Right lobe of liver (tissue), 6 donors: ENCODE measurements at regions not wholly inside any gene's neighbourhood (a gene's known extent, or its start where the extent isn't known, plus 50 kb on each side); places are given as distances from the start of the nearest gene placed in this dataset.

Source experiments
- ATAC-seq, 4 donors: fragments of 200-7000 bp; cut with Tn5 transposase; one replicate each; pipeline ENCODE4 v1.9.1; 2020; ENCODE audit warnings: mild to moderate bottlenecking in 4 of 4, moderate library complexity in 4 of 4
- DNase-seq, 3 donors: peaks; one replicate each; pipeline ENCODE4 v3.0.0-alpha.2; 2020
- H3K27ac ChIP-seq, 3 donors: fragments of 200-600 bp; one replicate each; pipeline ENCODE4 v1.8.0; 2022
- H3K27me3 ChIP-seq, 2 donors: fragments of 200-600 bp; one replicate each; pipeline ENCODE4 v1.8.0; 2022
- H3K36me3 ChIP-seq, 4 donors: fragments of 200-600 bp; sonication (generic) in 1 of 4; one replicate each; pipeline versions ENCODE4 v1.5.1 to v1.8.0; 2017 to 2022; ENCODE audit warnings: control low read depth in 1 of 4
- H3K4me1 ChIP-seq, 4 donors: fragments of 200-600 bp; sonication (generic) in 1 of 4; one replicate each; pipeline versions ENCODE4 v1.5.1 to v1.8.0; 2017 to 2022; ENCODE audit warnings: control low read depth in 1 of 4
- H3K4me3 ChIP-seq, 3 donors: fragments of 200-600 bp; one replicate each; pipeline ENCODE4 v1.8.0; 2022
- H3K9me3 ChIP-seq, 4 donors: fragments of 200-600 bp; sonication (generic) in 1 of 4; one replicate each; pipeline versions ENCODE4 v1.5.1 to v1.8.0; 2017 to 2022; ENCODE audit warnings: control low read depth in 1 of 4
- CTCF ChIP-seq, 4 donors: fragments of 200-600 bp in 3 of 4; fragments of 450-650 bp in 1 of 4; IDR thresholded peaks; one replicate each; pipeline versions ENCODE4 v1.5.1 to v1.8.0; 2016 to 2022; ENCODE audit warnings: antibody characterized with exemption in 4 of 4, mild to moderate bottlenecking in 2 of 4
- POLR2A ChIP-seq: fragments of 450-650 bp; IDR thresholded peaks from one replicate; pipeline ENCODE4 v1.6.1; 2017; ENCODE audit warnings: antibody characterized with exemption, mild to moderate bottlenecking
- WGBS: methylation state at CpG from one replicate; pipeline ENCODE4 v1.1.6; 2018; ENCODE audit warnings: low coverage, low lambda C conversion rate; ENCODE audit not compliant: insufficient coverage; ENCODE audit errors: missing lambda C conversion rate; 5-methylcytosine and 5-hydroxymethylcytosine counted together
- intact Hi-C, 2 donors: fragments of 100-400 bp; cut with DNase I; formaldehyde crosslinking; loops; one replicate each; pipeline versions ENCODE4 v1.11.2 to v1.14.1; 2022
- donor health status: DM: no; HTN: yes; CAD: no.
- donor health status: DM: no; HTN: no; CAD: no.
- donor health status: DM: no; HTN: no; CAD: no.
- donor health status: DM: no; HTN: yes; CAD: no.
- donor health status: DM: no; HTN: yes; CAD: no.

GRCh38 chrX:40268188-40268520 is 170.4 kb upstream of the BCOR start:
- 53% methylated on average over 4 of the region's 4 CpGs for WGBS
- Histone ChIP-seq H3K27me3 (no peaks in the 10 kb centered on the region), H3K27ac (no peak overlapping the region), H3K4me1 (no peaks in the 10 kb centered on the region), H3K9me3 (no peaks in the 10 kb centered on the region), H3K36me3 (no peaks in the 10 kb centered on the region), H3K4me3 (no peak overlapping the region)
- DNase-seq (no peak), ATAC-seq (no peak)
- no peak for TF ChIP-seq POLR2A
- no peak for TF ChIP-seq CTCF (IDR thresholded peaks at IDR 0.05)
- intact Hi-C loops, result no loop called here

GRCh38 chrX:40267334-40268187 is 169.8 kb upstream of the BCOR start:
- no peak for DNase-seq
- Histone ChIP-seq H3K4me3 (peak overlapping the region; percentile 38 to 55 (median 50)), H3K9me3 (no peaks in the 10 kb centered on the region), H3K27me3 (no peaks in the 10 kb centered on the region), H3K36me3 (no peaks in the 10 kb centered on the region), H3K27ac (peak overlapping the region; percentile 30 to 66 (median 65)), H3K4me1 (no peaks in the 10 kb centered on the region)
- no peak for TF ChIP-seq POLR2A
- TF ChIP-seq CTCF (IDR thresholded peaks at IDR 0.05), result no peak
- 33% methylated on average over 16 of the region's 29 CpGs for WGBS
- peak in 1 of 4 donors; percentile 11 for ATAC-seq
- intact Hi-C loops, result no loop called here

DNA sequence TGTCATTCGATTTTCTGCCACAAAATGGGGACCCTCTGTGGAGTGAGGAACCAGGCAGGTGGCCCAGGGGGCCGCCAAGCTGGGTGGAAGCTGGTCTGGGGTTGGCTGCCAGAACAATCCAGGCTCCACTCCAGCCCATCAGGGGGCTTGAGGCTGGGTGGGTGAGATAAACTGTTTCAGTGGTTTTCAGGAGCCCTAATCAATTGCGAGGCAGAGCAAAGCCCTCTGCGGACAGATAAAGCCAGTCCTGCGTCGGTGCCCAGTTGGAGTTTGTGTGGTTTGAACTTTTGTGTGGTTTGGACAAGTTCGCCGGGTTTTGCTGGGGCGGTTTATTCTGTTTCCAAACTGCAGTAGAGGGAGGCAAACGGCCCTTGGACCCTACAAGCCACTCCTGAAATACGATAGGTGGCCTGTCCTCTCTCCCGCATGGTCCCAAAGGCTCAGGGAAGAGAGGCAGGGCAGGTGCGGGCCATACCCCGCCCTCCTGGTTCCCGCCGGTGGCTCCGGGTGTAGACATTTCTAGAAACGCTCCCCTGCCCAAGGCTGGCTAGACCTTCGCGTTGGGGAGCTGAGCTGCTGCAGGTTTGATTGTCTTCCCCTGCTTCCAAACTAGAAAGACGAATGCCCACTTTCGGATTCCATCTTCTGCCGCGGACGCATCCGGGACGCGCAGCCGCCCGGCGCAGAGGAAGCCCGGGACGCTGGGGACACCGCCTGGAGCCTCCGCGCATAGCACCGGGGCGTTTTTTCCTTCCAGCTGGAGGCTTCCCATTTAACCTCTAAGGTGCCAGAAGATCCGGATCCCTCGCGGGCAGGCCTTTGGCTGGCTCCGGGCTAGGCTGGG is 169.0 kb upstream of the BCOR start:
- Histone ChIP-seq H3K27me3 (no peaks in the 10 kb centered on the region), H3K4me3 (peak overlapping the region; percentile 38 to 55 (median 50)), H3K27ac (peak overlapping the region; percentile 30 to 66 (median 65)), H3K4me1 (no peaks in the 10 kb centered on the region), H3K36me3 (no peaks in the 10 kb centered on the region), H3K9me3 (no peaks in the 10 kb centered on the region)
- TF ChIP-seq POLR2A, result peak; percentile 23
- peak; percentile 62 to 73 (median 64) for TF ChIP-seq CTCF (IDR thresholded peaks at IDR 0.05)
- peak; percentile 75 to 77 (median 76) for DNase-seq
- WGBS, result 21% methylated on average over 20 of the region's 42 CpGs
- intact Hi-C loops, result no loop called here
- peak; percentile 91 to 93 (median 92) for ATAC-seq

DNA sequence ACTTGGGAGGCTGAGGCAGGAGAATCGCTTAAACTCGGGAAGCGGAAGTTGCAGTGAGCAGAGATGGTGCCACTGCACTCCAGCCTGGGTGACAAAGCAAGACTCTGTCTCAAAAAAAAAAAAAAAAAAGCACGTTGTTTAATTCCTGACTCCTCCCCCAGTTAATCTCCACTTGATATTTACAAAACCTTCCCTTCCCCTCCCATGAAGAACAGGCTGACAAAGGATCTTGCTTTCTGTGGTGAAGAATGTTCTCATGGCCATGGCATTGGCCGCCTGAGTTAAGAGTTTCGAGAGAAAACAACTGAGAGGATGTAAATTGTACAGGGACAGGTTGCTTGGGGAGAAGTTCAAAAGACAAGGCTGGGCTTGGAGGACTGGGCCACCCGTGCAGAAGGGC is 168.2 kb upstream of the BCOR start:
- no peak for ATAC-seq

More for the DNA sequence above, 168.2 kb upstream of the BCOR start:
- 52% methylated on average over 4 of the region's 7 CpGs for WGBS
- no peak overlapping the region for H3K4me3 ChIP-seq
- no peaks in the 10 kb centered on the region for H3K4me1 ChIP-seq
- TF ChIP-seq CTCF (IDR thresholded peaks at IDR 0.05), result no peak
- TF ChIP-seq POLR2A, result no peak
- DNase-seq, result no peak
- H3K27ac ChIP-seq, result peak overlapping the region in 1 of 3 donors; percentile 66
- intact Hi-C loops, result no loop called here
- no peaks in the 10 kb centered on the region for H3K27me3 ChIP-seq
- no peaks in the 10 kb centered on the region for H3K9me3 ChIP-seq
- no peaks in the 10 kb centered on the region for H3K36me3 ChIP-seq
